ENCODE measurements at regions not wholly inside any gene's neighbourhood (a gene's known extent, or its start where the extent isn't known, plus 50 kb on each side); places are given as distances from the start of the nearest gene placed in this dataset.

DNA sequence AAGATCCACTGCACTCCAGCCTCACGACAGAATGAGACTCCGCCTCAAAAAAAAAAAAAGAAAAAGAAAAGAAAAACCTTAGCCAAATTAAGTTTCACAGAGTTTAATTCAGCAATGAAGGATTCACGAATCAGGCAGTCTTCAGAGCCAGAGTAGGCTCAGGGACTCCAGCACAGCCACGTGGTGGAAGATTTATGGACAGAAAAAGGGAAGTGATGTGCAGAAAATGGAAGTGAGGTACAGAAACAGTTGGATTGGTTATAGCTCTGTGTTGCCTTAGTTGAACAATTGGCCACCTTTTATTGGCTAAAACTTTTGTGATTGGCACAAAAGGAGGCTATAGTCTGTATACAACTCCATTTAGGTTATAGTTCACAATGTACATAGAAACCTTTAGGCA is 256.6 kb downstream of the HS3ST3B1 start:
- no peaks in the 10 kb centered on the region for H3K9me3 ChIP-seq
- DNase-seq = no peak
- no peak overlapping the region for H3K4me3 ChIP-seq
- no peaks in the 10 kb centered on the region for H3K4me1 ChIP-seq
- H3K27me3 ChIP-seq = no peaks in the 10 kb centered on the region
- no peaks in the 10 kb centered on the region for H3K36me3 ChIP-seq
- no peak for TF ChIP-seq POLR2A (IDR thresholded peaks at IDR 0.05)
- no peak for TF ChIP-seq CTCF (IDR thresholded peaks at IDR 0.05)
- no peak overlapping the region for H3K27ac ChIP-seq
- intact Hi-C loops (cut with DNase I; ENCODE audit: low total_unique reads) = no loop called here

- H3K9me3 ChIP-seq = no peaks in the 10 kb centered on the region
- H3K4me1 ChIP-seq = no peaks in the 10 kb centered on the region
- H3K27ac ChIP-seq = no peak overlapping the region
- no peaks in the 10 kb centered on the region for H3K36me3 ChIP-seq
- H3K27me3 ChIP-seq = no peaks in the 10 kb centered on the region
- intact Hi-C loops (cut with DNase I; ENCODE audit: low total_unique reads) = no loop called here
- no peak for DNase-seq
- no peak overlapping the region for H3K4me3 ChIP-seq
- TF ChIP-seq POLR2A (IDR thresholded peaks at IDR 0.05) (no peak), CTCF (IDR thresholded peaks at IDR 0.05) (no peak)
These were observed 253.0 kb downstream of the HS3ST3B1 start for GRCh38 chr17:14553847-14554246.

DNA sequence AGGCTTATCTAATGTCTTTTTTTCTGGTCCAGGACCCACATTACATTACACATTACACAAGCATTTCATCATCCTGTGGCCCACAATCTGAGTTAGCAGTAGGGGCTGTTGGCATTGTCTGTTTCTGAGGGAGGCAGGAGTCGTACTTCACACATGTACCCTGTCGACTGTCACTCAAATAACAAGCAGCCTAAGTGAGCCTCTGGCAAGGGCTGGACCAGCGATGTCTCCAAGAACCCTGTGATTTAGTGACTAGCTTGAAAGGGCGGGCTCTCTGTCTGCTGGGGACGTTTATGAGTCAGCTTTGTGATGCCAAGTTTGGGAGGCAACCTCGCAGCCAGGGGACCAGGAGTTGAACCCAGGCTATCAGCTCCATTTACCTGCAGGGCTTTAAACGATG is 251.4 kb downstream of the HS3ST3B1 start:
- no peaks in the 10 kb centered on the region for H3K9me3 ChIP-seq
- H3K27ac ChIP-seq = no peak overlapping the region
- H3K27me3 ChIP-seq = no peaks in the 10 kb centered on the region
- no peaks in the 10 kb centered on the region for H3K36me3 ChIP-seq
- TF ChIP-seq POLR2A (IDR thresholded peaks at IDR 0.05) = no peak
- TF ChIP-seq CTCF (IDR thresholded peaks at IDR 0.05) = no peak
- DNase-seq = no peak
- intact Hi-C loops (cut with DNase I; ENCODE audit: low total_unique reads) = no loop called here
- no peak overlapping the region for H3K4me3 ChIP-seq
- H3K4me1 ChIP-seq = no peaks in the 10 kb centered on the region

GRCh38 chr17:14547556-14547955 is 246.7 kb downstream of the HS3ST3B1 start:
- no peaks in the 10 kb centered on the region for H3K36me3 ChIP-seq
- DNase-seq = no peak
- no peak overlapping the region for H3K27ac ChIP-seq
- no peak overlapping the region for H3K4me3 ChIP-seq
- H3K9me3 ChIP-seq = no peaks in the 10 kb centered on the region
- no peaks in the 10 kb centered on the region for H3K27me3 ChIP-seq
- no peak for TF ChIP-seq CTCF (IDR thresholded peaks at IDR 0.05)
- TF ChIP-seq POLR2A (IDR thresholded peaks at IDR 0.05) = no peak
- H3K4me1 ChIP-seq = no peaks in the 10 kb centered on the region
- intact Hi-C loops (cut with DNase I; ENCODE audit: low total_unique reads) = no loop called here

GRCh38 chr17:14547016-14547415 is 246.1 kb downstream of the HS3ST3B1 start:
- TF ChIP-seq CTCF (IDR thresholded peaks at IDR 0.05) (no peak), POLR2A (IDR thresholded peaks at IDR 0.05) (no peak)
- no peak overlapping the region for H3K27ac ChIP-seq
- H3K27me3 ChIP-seq = no peaks in the 10 kb centered on the region
- no peak for DNase-seq
- no peaks in the 10 kb centered on the region for H3K4me1 ChIP-seq
- H3K36me3 ChIP-seq = no peaks in the 10 kb centered on the region
- intact Hi-C loops (cut with DNase I; ENCODE audit: low total_unique reads) = no loop called here
- H3K9me3 ChIP-seq = no peaks in the 10 kb centered on the region
- H3K4me3 ChIP-seq = no peak overlapping the region

All from uterus (tissue), 3 donors.